ENCODE measurements at regions not wholly inside any gene's neighbourhood (a gene's known extent, or its start where the extent isn't known, plus 50 kb on each side); places are given as distances from the start of the nearest gene placed in this dataset.
"Not testable (repeated sequence)": the region's sequence is repeated elsewhere in the genome, so short reads cannot be mapped to it uniquely, and the experiment has no call there.

- DNase-seq, result no peak
- Mint-ChIP-seq H3K27ac (ENCODE audit: unreplicated experiment) (no peak overlapping the region), H3K27me3 (ENCODE audit: insufficient read depth, unreplicated experiment) (no peaks in the 10 kb centered on the region), H3K4me3 (ENCODE audit: unreplicated experiment) (no peak overlapping the region), H3K4me1 (ENCODE audit: low read depth, unreplicated experiment) (no peaks in the 10 kb centered on the region), H3K36me3 (ENCODE audit: insufficient read depth, unreplicated experiment) (no peaks in the 10 kb centered on the region), H3K9me3 (ENCODE audit: unreplicated experiment) (no peaks in the 10 kb centered on the region)
- no TSS peak for BruUV-seq (replicated peaks)
- no peaks in the 10 kb centered on the region for H3K36me3 ChIP-seq (ENCODE audit: control insufficient read depth, insufficient read depth, low read length)
- TF ChIP-seq, protein P1, sequence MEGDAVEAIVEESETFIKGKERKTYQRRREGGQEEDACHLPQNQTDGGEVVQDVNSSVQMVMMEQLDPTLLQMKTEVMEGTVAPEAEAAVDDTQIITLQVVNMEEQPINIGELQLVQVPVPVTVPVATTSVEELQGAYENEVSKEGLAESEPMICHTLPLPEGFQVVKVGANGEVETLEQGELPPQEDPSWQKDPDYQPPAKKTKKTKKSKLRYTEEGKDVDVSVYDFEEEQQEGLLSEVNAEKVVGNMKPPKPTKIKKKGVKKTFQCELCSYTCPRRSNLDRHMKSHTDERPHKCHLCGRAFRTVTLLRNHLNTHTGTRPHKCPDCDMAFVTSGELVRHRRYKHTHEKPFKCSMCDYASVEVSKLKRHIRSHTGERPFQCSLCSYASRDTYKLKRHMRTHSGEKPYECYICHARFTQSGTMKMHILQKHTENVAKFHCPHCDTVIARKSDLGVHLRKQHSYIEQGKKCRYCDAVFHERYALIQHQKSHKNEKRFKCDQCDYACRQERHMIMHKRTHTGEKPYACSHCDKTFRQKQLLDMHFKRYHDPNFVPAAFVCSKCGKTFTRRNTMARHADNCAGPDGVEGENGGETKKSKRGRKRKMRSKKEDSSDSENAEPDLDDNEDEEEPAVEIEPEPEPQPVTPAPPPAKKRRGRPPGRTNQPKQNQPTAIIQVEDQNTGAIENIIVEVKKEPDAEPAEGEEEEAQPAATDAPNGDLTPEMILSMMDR (IDR thresholded peaks at IDR 0.05; ENCODE audit: insufficient read depth in 1 of 2, low read depth in 1 of 2, low read length in 1 of 2, severe bottlenecking in 1 of 2, unreplicated experiment in 1 of 2), result no peak
- no peak overlapping the region for H3K4me3 ChIP-seq (ENCODE audit: low read depth, low read length)
- ChIA-PET CTCF (no interaction called here), POLR2A (no interaction called here)
- H3K27me3 ChIP-seq (replicated peaks; ENCODE audit: control insufficient read depth, insufficient read depth, low read length), result no peaks in the 10 kb centered on the region
- H3K9me3 ChIP-seq, result no peaks in the 10 kb centered on the region
- intact Hi-C loops (cut with micrococcal nuclease; ENCODE audit: unreplicated experiment), result no loop called here
- H3K4me1 ChIP-seq, result no peaks in the 10 kb centered on the region
These were observed 2396.7 kb downstream of the PCDH7 start for GRCh38 chr4:33116871-33117270.

GRCh38 chr4:33126002-33126401, 2405.8 kb downstream of the PCDH7 start:
- Histone ChIP-seq H3K4me1 (no peaks in the 10 kb centered on the region), H3K36me3 (ENCODE audit: control insufficient read depth, insufficient read depth, low read length) (no peaks in the 10 kb centered on the region), H3K4me3 (ENCODE audit: low read depth, low read length) (no peak overlapping the region), H3K27me3 (replicated peaks; ENCODE audit: control insufficient read depth, insufficient read depth, low read length) (no peaks in the 10 kb centered on the region), H3K9me3 (no peaks in the 10 kb centered on the region)
- Mint-ChIP-seq H3K36me3 (ENCODE audit: insufficient read depth, unreplicated experiment) (no peaks in the 10 kb centered on the region), H3K27me3 (ENCODE audit: insufficient read depth, unreplicated experiment) (peaks cover 2% of the 10 kb centered on the region), H3K27ac (ENCODE audit: unreplicated experiment) (no peak overlapping the region), H3K4me3 (ENCODE audit: unreplicated experiment) (no peak overlapping the region), H3K9me3 (ENCODE audit: unreplicated experiment) (no peaks in the 10 kb centered on the region), H3K4me1 (ENCODE audit: low read depth, unreplicated experiment) (no peaks in the 10 kb centered on the region)
- intact Hi-C loops (cut with micrococcal nuclease; ENCODE audit: unreplicated experiment), result no loop called here
- DNase-seq, result no peak
- ChIA-PET POLR2A (no interaction called here), CTCF (no interaction called here)
- TF ChIP-seq, protein P1 (IDR thresholded peaks at IDR 0.05; ENCODE audit: insufficient read depth in 1 of 2, low read depth in 1 of 2, low read length in 1 of 2, severe bottlenecking in 1 of 2, unreplicated experiment in 1 of 2), result no peak
- BruUV-seq (replicated peaks), result no TSS peak

DNA sequence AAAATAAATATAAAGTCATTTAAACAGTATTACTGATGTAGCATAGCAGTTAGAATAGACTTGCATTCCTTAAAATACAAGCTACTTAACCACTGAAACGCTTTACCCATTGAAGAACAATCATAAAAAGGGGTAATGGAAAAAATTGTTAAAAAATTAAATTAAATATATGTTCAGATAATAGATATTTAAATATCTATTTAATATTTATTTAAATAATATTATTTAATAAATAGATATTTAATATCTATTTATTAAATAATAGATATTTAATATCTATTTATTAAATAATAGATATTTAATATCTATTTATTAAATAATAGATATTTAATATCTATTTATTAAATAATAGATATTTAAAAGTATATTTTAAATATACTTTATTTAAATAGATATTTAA, 2410.5 kb downstream of the PCDH7 start:
- H3K4me1 Mint-ChIP-seq (ENCODE audit: low read depth, unreplicated experiment); H3K27ac Mint-ChIP-seq (ENCODE audit: unreplicated experiment); H3K36me3 ChIP-seq (ENCODE audit: control insufficient read depth, insufficient read depth, low read length); H3K4me1 ChIP-seq; H3K4me3 Mint-ChIP-seq (ENCODE audit: unreplicated experiment); H3K9me3 ChIP-seq; H3K4me3 ChIP-seq (ENCODE audit: low read depth, low read length); DNase-seq; POLR2A ChIA-PET; H3K9me3 Mint-ChIP-seq (ENCODE audit: unreplicated experiment); BruUV-seq (replicated peaks); H3K36me3 Mint-ChIP-seq (ENCODE audit: insufficient read depth, unreplicated experiment); H3K27me3 ChIP-seq (replicated peaks; ENCODE audit: control insufficient read depth, insufficient read depth, low read length); H3K27me3 Mint-ChIP-seq (ENCODE audit: insufficient read depth, unreplicated experiment); intact Hi-C loops (cut with micrococcal nuclease; ENCODE audit: unreplicated experiment): not testable (repeated sequence)
- CTCF ChIA-PET, result interaction anchor here (0.6 kb wide), 1 partner anchor 334 kb away, joined by 3 read pairs; no protein-coding TSS in a partner anchor

- Histone ChIP-seq H3K4me3 (ENCODE audit: low read depth, low read length) (no peak overlapping the region), H3K4me1 (no peaks in the 10 kb centered on the region), H3K36me3 (ENCODE audit: control insufficient read depth, insufficient read depth, low read length) (no peaks in the 10 kb centered on the region), H3K9me3 (no peaks in the 10 kb centered on the region), H3K27me3 (replicated peaks; ENCODE audit: control insufficient read depth, insufficient read depth, low read length) (no peaks in the 10 kb centered on the region)
- intact Hi-C loops (cut with micrococcal nuclease; ENCODE audit: unreplicated experiment), result no loop called here
- no peaks in the 10 kb centered on the region for H3K27me3 Mint-ChIP-seq (ENCODE audit: insufficient read depth, unreplicated experiment)
- CTCF ChIA-PET, result no interaction called here
- no peak overlapping the region for H3K4me3 Mint-ChIP-seq (ENCODE audit: unreplicated experiment)
- H3K36me3 Mint-ChIP-seq (ENCODE audit: insufficient read depth, unreplicated experiment), result no peaks in the 10 kb centered on the region
- POLR2A ChIA-PET, result no interaction called here
- H3K4me1 Mint-ChIP-seq (ENCODE audit: low read depth, unreplicated experiment), result no peaks in the 10 kb centered on the region
- TF ChIP-seq, protein P1 (IDR thresholded peaks at IDR 0.05; ENCODE audit: insufficient read depth in 1 of 2, low read depth in 1 of 2, low read length in 1 of 2, severe bottlenecking in 1 of 2, unreplicated experiment in 1 of 2), result no peak
- BruUV-seq (replicated peaks), result no TSS peak
- no peak overlapping the region for H3K27ac Mint-ChIP-seq (ENCODE audit: unreplicated experiment)
- H3K9me3 Mint-ChIP-seq (ENCODE audit: unreplicated experiment), result no peaks in the 10 kb centered on the region
- DNase-seq, result no peak
These were observed 2413.6 kb downstream of the PCDH7 start for GRCh38 chr4:33133723-33134122.

Measured in Caco-2 (cell line).